Esophagus muscularis mucosa (tissue), 4 donors: ENCODE measurements at regions not wholly inside any gene's neighbourhood (a gene's known extent, or its start where the extent isn't known, plus 50 kb on each side); places are given as distances from the start of the nearest gene placed in this dataset.

Experiments used
- DNase-seq: peaks from one replicate; pipeline ENCODE4 v3.0.0-alpha.2; 2017; ENCODE audit errors: extremely low spot score
- H3K27ac ChIP-seq, 4 donors: fragments of 200-600 bp; sonication (generic); replicated peaks in 1 of 4; 1 replicate in 3 of 4; 2 replicates in 1 of 4; pipeline ENCODE4 v1.5.1; 2016 to 2019; ENCODE audit warnings: mild to moderate bottlenecking in 1 of 4
- H3K27me3 ChIP-seq, 4 donors: fragments of 200-600 bp; sonication (generic); one replicate each; pipeline versions ENCODE4 v1.5.1 to v1.6.0; 2016 to 2019
- H3K36me3 ChIP-seq, 4 donors: fragments of 200-600 bp; sonication (generic); one replicate each; pipeline ENCODE4 v1.5.1; 2016 to 2019
- H3K4me1 ChIP-seq, 4 donors: fragments of 200-600 bp; sonication (generic); one replicate each; pipeline ENCODE4 v1.5.1; 2016 to 2019
- H3K4me3 ChIP-seq, 4 donors: fragments of 200-600 bp; sonication (generic); 1 replicate in 2 of 4; 2 replicates in 2 of 4; pipeline ENCODE4 v1.5.1; 2016 to 2019; ENCODE audit warnings: mild to moderate bottlenecking in 4 of 4, moderate library complexity in 1 of 4
- H3K9me3 ChIP-seq, 4 donors: fragments of 200-600 bp; sonication (generic); 1 replicate in 3 of 4; 2 replicates in 1 of 4; pipeline ENCODE4 v1.5.1; 2016 to 2019
- EP300 ChIP-seq: sonication (generic); formaldehyde crosslinking; IDR thresholded peaks from one replicate; pipeline ENCODE4 v1.6.1; 2017; ENCODE audit warnings: antibody characterized with exemption
- POLR2A ChIP-seq: fragments of 450-650 bp; IDR thresholded peaks from one replicate; pipeline ENCODE4 v1.6.1; 2017; ENCODE audit warnings: antibody characterized with exemption, moderate library complexity, mild to moderate bottlenecking, low read depth
- POLR2AphosphoS5 ChIP-seq, 2 donors: sonication (generic); formaldehyde crosslinking; IDR thresholded peaks; one replicate each; pipeline ENCODE4 v1.6.1; 2017; ENCODE audit warnings: antibody characterized with exemption in 2 of 2
- WGBS: methylation state at CpG from one replicate; pipeline ENCODE4 v1.1.5; 2018; 5-methylcytosine and 5-hydroxymethylcytosine counted together
- intact Hi-C: fragments of 100-400 bp; cut with DNase I; formaldehyde crosslinking; loops from one replicate; pipeline ENCODE4 v1.15.1; 2023
- TF ChIP-seq, protein P1 (sequence below), 3 experiments: fragments of 200-600 bp in 2 of 3; fragments of 450-650 bp in 1 of 3; sonication (generic) in 2 of 3; IDR thresholded peaks; one replicate each; pipeline ENCODE4 v1.5.1; 2017 to 2019; ENCODE audit warnings: antibody characterized with exemption in 3 of 3, mild to moderate bottlenecking in 2 of 3, moderate library complexity in 1 of 3

DNA sequence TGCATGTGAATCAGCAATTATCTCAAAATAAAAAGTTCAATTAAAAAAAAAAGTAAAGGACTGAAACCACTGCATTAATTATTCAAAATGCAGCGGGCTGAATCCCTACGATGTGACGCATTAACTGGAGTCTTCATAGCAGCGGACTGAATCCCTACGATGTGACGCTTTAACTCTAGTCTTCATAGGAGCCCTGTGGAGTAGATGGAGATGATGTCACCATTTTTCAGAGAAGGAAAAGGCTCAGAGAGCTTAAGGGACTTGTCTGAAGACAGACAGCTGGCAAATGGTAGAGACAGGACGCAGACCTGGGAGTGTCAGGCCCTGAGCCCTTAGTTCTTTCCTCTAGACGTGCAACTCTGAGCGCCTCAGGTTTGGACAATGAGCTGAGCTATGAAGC is 168.0 kb upstream of the MYL2 start:
- Histone ChIP-seq H3K27ac (no peak overlapping the region), H3K36me3 (no peaks in the 10 kb centered on the region), H3K9me3 (no peaks in the 10 kb centered on the region), H3K27me3 (peaks cover 0 to 18% (median 0%) of the 10 kb centered on the region in 4 donors), H3K4me3 (no peak overlapping the region), H3K4me1 (no peaks in the 10 kb centered on the region)
- DNase-seq = no peak
- TF ChIP-seq POLR2A (no peak), EP300 (no peak), POLR2AphosphoS5 (IDR thresholded peaks at IDR 0.05) (no peak)
- TF ChIP-seq, protein P1, sequence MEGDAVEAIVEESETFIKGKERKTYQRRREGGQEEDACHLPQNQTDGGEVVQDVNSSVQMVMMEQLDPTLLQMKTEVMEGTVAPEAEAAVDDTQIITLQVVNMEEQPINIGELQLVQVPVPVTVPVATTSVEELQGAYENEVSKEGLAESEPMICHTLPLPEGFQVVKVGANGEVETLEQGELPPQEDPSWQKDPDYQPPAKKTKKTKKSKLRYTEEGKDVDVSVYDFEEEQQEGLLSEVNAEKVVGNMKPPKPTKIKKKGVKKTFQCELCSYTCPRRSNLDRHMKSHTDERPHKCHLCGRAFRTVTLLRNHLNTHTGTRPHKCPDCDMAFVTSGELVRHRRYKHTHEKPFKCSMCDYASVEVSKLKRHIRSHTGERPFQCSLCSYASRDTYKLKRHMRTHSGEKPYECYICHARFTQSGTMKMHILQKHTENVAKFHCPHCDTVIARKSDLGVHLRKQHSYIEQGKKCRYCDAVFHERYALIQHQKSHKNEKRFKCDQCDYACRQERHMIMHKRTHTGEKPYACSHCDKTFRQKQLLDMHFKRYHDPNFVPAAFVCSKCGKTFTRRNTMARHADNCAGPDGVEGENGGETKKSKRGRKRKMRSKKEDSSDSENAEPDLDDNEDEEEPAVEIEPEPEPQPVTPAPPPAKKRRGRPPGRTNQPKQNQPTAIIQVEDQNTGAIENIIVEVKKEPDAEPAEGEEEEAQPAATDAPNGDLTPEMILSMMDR (IDR thresholded peaks at IDR 0.05) = no peak
- intact Hi-C loops = no loop called here
- WGBS = 77% methylated on average over 9 of the region's 9 CpGs

DNA sequence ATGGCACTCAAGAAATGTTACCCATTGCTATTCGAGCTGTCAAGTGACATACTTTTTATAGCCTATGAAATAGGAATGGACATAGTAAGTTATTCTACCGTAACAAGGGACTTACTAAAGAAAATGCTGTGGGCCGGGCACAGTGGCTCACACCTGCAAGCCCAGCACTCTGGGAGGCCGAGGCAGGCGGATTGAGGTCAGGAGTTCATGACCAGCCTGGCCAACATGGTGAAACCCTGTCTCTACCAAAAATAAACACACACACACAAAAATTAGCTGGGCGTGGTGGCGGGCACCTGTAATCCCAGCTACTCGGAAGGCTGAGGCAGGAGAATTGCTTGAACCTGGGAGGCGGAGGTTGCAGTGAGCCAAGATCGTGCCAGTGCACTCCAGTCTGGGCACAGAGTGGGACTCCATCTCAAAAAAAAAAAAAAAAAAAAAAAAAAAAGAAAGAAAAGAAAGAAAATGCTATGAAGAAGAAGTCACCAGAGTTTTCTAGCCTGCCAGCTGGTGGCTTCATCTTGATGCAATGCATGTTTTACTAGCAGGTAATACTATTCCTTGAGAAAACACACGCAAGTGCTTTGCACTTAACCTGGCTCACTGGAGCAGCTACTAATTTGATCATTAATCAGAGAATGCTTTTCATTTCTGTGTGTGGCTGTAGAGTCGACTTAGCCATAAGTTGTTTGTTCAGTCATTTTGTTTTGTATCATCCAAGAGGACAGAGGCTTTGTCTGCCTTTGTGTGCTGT is 166.7 kb upstream of the MYL2 start:
- no peak for TF ChIP-seq POLR2A
- TF ChIP-seq, protein P1 (IDR thresholded peaks at IDR 0.05) = no peak
- TF ChIP-seq EP300 = no peak
- TF ChIP-seq POLR2AphosphoS5 (IDR thresholded peaks at IDR 0.05) = no peak
- 72% methylated on average over 12 of the region's 12 CpGs for WGBS
- no peak overlapping the region for H3K4me3 ChIP-seq

DNA sequence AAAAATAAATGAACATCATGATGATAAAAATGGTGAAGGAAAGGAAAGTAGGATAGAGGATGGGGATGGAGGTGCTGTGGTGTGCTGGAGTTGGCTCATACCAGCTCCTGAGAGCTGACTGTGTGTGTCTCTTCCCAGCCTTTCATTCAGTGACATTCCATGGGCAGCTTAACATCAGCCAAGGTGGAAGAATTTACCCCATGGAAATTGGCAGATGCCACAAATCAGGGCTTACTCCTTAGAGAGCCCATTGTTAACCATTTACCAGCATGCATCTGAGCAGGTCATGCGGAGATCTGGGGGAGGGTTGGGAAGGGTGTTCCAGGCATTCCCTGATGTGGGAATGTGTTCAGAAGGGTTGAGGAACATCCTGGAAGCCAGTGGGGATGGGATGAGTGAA is 164.7 kb upstream of the MYL2 start:
- no peak for DNase-seq
- Histone ChIP-seq H3K9me3 (no peaks in the 10 kb centered on the region), H3K4me1 (no peaks in the 10 kb centered on the region), H3K36me3 (no peaks in the 10 kb centered on the region), H3K4me3 (no peak overlapping the region), H3K27me3 (peaks cover 0 to 43% (median 0%) of the 10 kb centered on the region in 4 donors), H3K27ac (no peak overlapping the region)
- 82% methylated on average over 1 of the region's 1 CpG for WGBS
- intact Hi-C loops = no loop called here
- TF ChIP-seq POLR2AphosphoS5 (IDR thresholded peaks at IDR 0.05) (no peak), POLR2A (no peak), EP300 (no peak)
- TF ChIP-seq, protein P1 (IDR thresholded peaks at IDR 0.05) = no peak

More for the DNA sequence above, 166.7 kb upstream of the MYL2 start:
- Histone ChIP-seq H3K36me3 (no peaks in the 10 kb centered on the region), H3K27ac (no peak overlapping the region), H3K9me3 (no peaks in the 10 kb centered on the region), H3K4me1 (no peaks in the 10 kb centered on the region), H3K27me3 (peaks cover 0 to 29% (median 0%) of the 10 kb centered on the region in 4 donors)
- intact Hi-C loops = no loop called here
- no peak for DNase-seq

DNA sequence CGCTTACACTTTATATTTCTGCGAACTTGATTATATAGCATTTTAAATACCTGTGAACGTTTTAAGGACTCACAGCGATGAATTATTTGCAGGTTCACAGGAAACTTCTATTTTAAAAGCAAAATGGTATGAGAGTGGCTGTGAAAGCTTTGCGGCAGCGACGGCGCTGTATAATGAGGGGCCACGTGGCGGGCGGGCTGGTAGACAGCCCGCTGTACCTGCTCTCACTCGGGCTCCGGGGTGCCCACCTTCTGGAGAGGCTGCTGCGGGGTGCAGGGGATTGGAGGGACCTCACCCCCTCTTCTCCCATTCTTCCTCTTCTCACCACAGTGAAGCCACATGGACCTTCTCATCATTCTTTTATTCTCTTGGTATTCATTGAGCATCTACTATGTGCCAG is 164.2 kb upstream of the MYL2 start:
- TF ChIP-seq POLR2AphosphoS5 (IDR thresholded peaks at IDR 0.05) (no peak), POLR2A (no peak), EP300 (no peak)
- TF ChIP-seq, protein P1 (IDR thresholded peaks at IDR 0.05) = no peak

More for the DNA sequence above, 164.2 kb upstream of the MYL2 start:
- DNase-seq = no peak
- Histone ChIP-seq H3K27ac (no peak overlapping the region), H3K4me1 (no peaks in the 10 kb centered on the region), H3K27me3 (peaks cover 0 to 43% (median 0%) of the 10 kb centered on the region in 4 donors), H3K36me3 (no peaks in the 10 kb centered on the region), H3K4me3 (no peak overlapping the region), H3K9me3 (no peaks in the 10 kb centered on the region)
- WGBS = 90% methylated on average over 15 of the region's 15 CpGs
- intact Hi-C loops = no loop called here
